HepG2 (cell line): ENCODE measurements at regions not wholly inside any gene's neighbourhood (a gene's known extent, or its start where the extent isn't known, plus 50 kb on each side); places are given as distances from the start of the nearest gene placed in this dataset.
A peak's percentile ranks its signal among the peaks of the same experiment; 100 is the strongest.

Experiments used
- ATAC-seq: fragments of 200-7000 bp; cut with Tn5 transposase; 3 replicates; pipeline ENCODE4 v1.9.1; 2020; ENCODE audit warnings: mild to moderate bottlenecking, moderate library complexity
- BruUV-seq: library from RNA; stranded (reverse); fragments of 400-500 nt; replicated peaks from 2 replicates; lab custom pipeline; 2021; lab: Mats Ljungman, UMichigan
- CTCF ChIA-PET: fragments of 300-600 bp; formaldehyde crosslinking; extraction: SDS; loops from one replicate; lab custom pipeline; 2021; ENCODE audit warnings: low total read pairs, inconsistent platforms, low intra/inter-chr PET ratio; lab: Yijun Ruan, JAX
- POLR2A ChIA-PET: fragments of 350-600 bp; sonication (Branson Sonifier 250); formaldehyde crosslinking; loops from one replicate; lab custom pipeline; 2020; ENCODE audit warnings: antibody characterized with exemption, inconsistent platforms; lab: Yijun Ruan, JAX
- DNase-seq: peaks from one replicate; pipeline ENCODE4 v3.0.0-alpha.2; 2015; ENCODE audit warnings: low spot score
- FAIRE-seq: peaks from 3 replicates; lab custom pipeline; 2011; peaks lifted over from hg19 to GRCh38; lab: Jason Lieb, UNC
- H2AFZ ChIP-seq: one replicate; pipeline ENCODE4 v1.6.1; 2011; ENCODE audit warnings: low read length, inconsistent platforms
- H3K27ac ChIP-seq: fragments of 300-600 bp; 3 replicates; pipeline ENCODE4 v1.8.0; 2011; ENCODE audit warnings: mixed run types, mild to moderate bottlenecking, mixed read lengths, low read length, inconsistent platforms; ENCODE audit not compliant: insufficient read depth; ENCODE audit errors: extremely low read length
- H3K27me3 ChIP-seq, 2 experiments: fragments of 200-600 bp in 1 of 2; 2 replicates in 1 of 2; 3 replicates in 1 of 2; pipeline versions ENCODE4 v1.6.0 to v1.8.0; 2011; ENCODE audit warnings: low read length in 2 of 2, mild to moderate bottlenecking in 2 of 2, moderate library complexity in 2 of 2, inconsistent platforms in 1 of 2; ENCODE audit not compliant: insufficient read depth in 2 of 2, control insufficient read depth in 1 of 2
- H3K36me3 ChIP-seq, 2 experiments: fragments of 200-600 bp in 1 of 2; replicated peaks in 1 of 2; 2 replicates in 1 of 2; 3 replicates in 1 of 2; pipeline versions ENCODE4 v1.5.1 to v1.8.0; 2011; ENCODE audit warnings: low read length in 2 of 2, inconsistent platforms in 1 of 2; ENCODE audit not compliant: insufficient read depth in 2 of 2, control insufficient read depth in 1 of 2
- H3K4me1 ChIP-seq: 2 replicates; pipeline ENCODE4 v1.5.1; 2012; ENCODE audit warnings: low read length, inconsistent platforms; ENCODE audit not compliant: insufficient read depth
- H3K4me2 ChIP-seq: 2 replicates; pipeline ENCODE4 v1.6.0; 2011; ENCODE audit warnings: low read depth, low read length, inconsistent platforms
- H3K4me3 ChIP-seq, 3 experiments: fragments of 200-600 bp in 1 of 3; sonication (generic), shearing (Covaris generic) in 1 of 3; replicated peaks in 1 of 3; 2 replicates each; pipeline ENCODE4 v1.5.1; 2011 to 2016; ENCODE audit warnings: low read length in 3 of 3, inconsistent platforms in 2 of 3, low read depth in 2 of 3, mild to moderate bottlenecking in 2 of 3, control low read depth in 1 of 3, mixed read lengths in 1 of 3; ENCODE audit not compliant: insufficient read depth in 1 of 3
- H3K79me2 ChIP-seq: one replicate; pipeline ENCODE4 v1.6.1; 2011; ENCODE audit warnings: low read length, inconsistent platforms; ENCODE audit not compliant: insufficient read depth
- H3K9ac ChIP-seq: 2 replicates; pipeline ENCODE4 v1.6.0; 2011; ENCODE audit warnings: mild to moderate bottlenecking, low read depth, low read length, inconsistent platforms; ENCODE audit not compliant: insufficient read depth
- H3K9me3 ChIP-seq: 2 replicates; pipeline ENCODE4 v1.5.1; 2012; ENCODE audit warnings: mild to moderate bottlenecking, low read length
- H4K20me1 ChIP-seq: 2 replicates; pipeline ENCODE4 v1.6.0; 2011; ENCODE audit warnings: inconsistent platforms, mild to moderate bottlenecking, low read length, moderate library complexity; ENCODE audit not compliant: insufficient read depth
- DDIT3 ChIP-seq: sonication (generic); formaldehyde crosslinking; IDR thresholded peaks from 2 replicates; pipeline ENCODE4 v1.4.0; 2020; ENCODE audit warnings: mild to moderate bottlenecking, missing genetic modification reagents
- IRF1 ChIP-seq: sonication (generic); formaldehyde crosslinking; IDR thresholded peaks from 2 replicates; pipeline ENCODE4 v1.4.0; 2020; ENCODE audit warnings: low read depth, mild to moderate bottlenecking, missing genetic modification reagents
- MAFF ChIP-seq: IDR thresholded peaks from 2 replicates; pipeline ENCODE4 v1.6.1; 2011; ENCODE audit warnings: low read depth, low read length, improper control_type of control experiment
- MAFK ChIP-seq, 2 experiments: IDR thresholded peaks in 1 of 2; conservative IDR thresholded peaks in 1 of 2; 2 replicates each; pipeline ENCODE4 v1.6.1; 2011; ENCODE audit warnings: improper control_type of control experiment in 2 of 2, low read length in 2 of 2
- MIER2 ChIP-seq: IDR thresholded peaks from 2 replicates; pipeline ENCODE4 v1.6.1; 2016; ENCODE audit warnings: missing biosample characterization, missing genetic modification reagents
- MNT ChIP-seq: fragments of 450-650 bp; IDR thresholded peaks from 2 replicates; pipeline ENCODE4 v1.6.1; 2016
- NRL ChIP-seq: sonication (generic); formaldehyde crosslinking; IDR thresholded peaks from 2 replicates; pipeline ENCODE4 v1.5.0; 2020; ENCODE audit warnings: missing genetic modification reagents, mild to moderate bottlenecking, moderate library complexity, borderline replicate concordance
- SAP130 ChIP-seq: IDR thresholded peaks from 2 replicates; pipeline ENCODE4 v1.6.1; 2016; ENCODE audit warnings: low read depth
- SMARCE1 ChIP-seq: fragments of 450-650 bp; IDR thresholded peaks from 2 replicates; pipeline ENCODE4 v1.6.1; 2017; ENCODE audit warnings: borderline replicate concordance
- WGBS: methylation state at CpG from one replicate; pipeline ENCODE4 v1.1.6; 2017; ENCODE audit warnings: low lambda C conversion rate; 5-methylcytosine and 5-hydroxymethylcytosine counted together
- in situ Hi-C: cut with HindIII; loops from 2 replicates; pipeline ENCODE4 v1.10.0; 2017; ENCODE audit warnings: low pct_unique_long_range_greater_than_20kb; ENCODE audit not compliant: extremely low pct_ligation_motif_present
- intact Hi-C: fragments of 100-400 bp; cut with micrococcal nuclease; formaldehyde crosslinking; loops from one replicate; pipeline ENCODE4 v1.10.0; 2022; ENCODE audit not compliant: unreplicated experiment

GRCh38 chr7:26511866-26512265 is 220.2 kb downstream of the SNX10 start:
- Histone ChIP-seq H3K27ac (no peak overlapping the region), H2AFZ (no peak overlapping the region), H3K9me3 (no peaks in the 10 kb centered on the region), H3K4me1 (no peaks in the 10 kb centered on the region), H3K36me3 (no peaks in the 10 kb centered on the region), H3K9ac (no peak overlapping the region), H3K4me2 (no peak overlapping the region), H3K27me3 (peaks cover 2 to 36% of the 10 kb centered on the region in 2 experiments; a peak in 4 of 5 replicates), H4K20me1 (no peaks in the 10 kb centered on the region), H3K79me2 (no peaks in the 10 kb centered on the region), H3K4me3 (no peak overlapping the region)
- ChIA-PET CTCF (no interaction called here), POLR2A (no interaction called here)
- DNase-seq (no peak), ATAC-seq (no peak), FAIRE-seq (no peak)
- in situ Hi-C loops (loop anchor here (25.0 kb wide), 1 partner anchor 250 kb away; no protein-coding TSS in a partner anchor), intact Hi-C loops (no loop called here)
- WGBS = 1% methylated on average over 6 of the region's 6 CpGs
- TF ChIP-seq MAFK (conservative IDR thresholded peaks at IDR 0.05 in 1 of 2, IDR thresholded peaks at IDR 0.05 in 1 of 2; ENCODE audit: low read length in 2 of 2) (peak in 1 of 2 experiments; percentile 18; a peak in 1 of 4 replicates), MAFF (0 out of 2 replicates have a peak, but pooled peaks have one; percentile 6), SMARCE1 (no peak), MIER2 (CRISPR knock-in tag) (no peak), NRL (CRISPR knock-in tag) (no peak)
- BruUV-seq = no TSS peak

- in situ Hi-C loops = loop anchor here (25.0 kb wide), 1 partner anchor 250 kb away; no protein-coding TSS in a partner anchor
- no peak overlapping the region for H2AFZ ChIP-seq
- no peak for DNase-seq
- H3K4me3 ChIP-seq = no peak overlapping the region
- no peaks in the 10 kb centered on the region for H4K20me1 ChIP-seq
- POLR2A ChIA-PET = no interaction called here
- no peak for TF ChIP-seq DDIT3 (CRISPR knock-in tag)
- TF ChIP-seq SAP130 = no peak
- TF ChIP-seq IRF1 (CRISPR knock-in tag) = no peak
- no peak for TF ChIP-seq MNT
- TF ChIP-seq, all 625 proteins: peak for 0
- BruUV-seq = no TSS peak
- Histone ChIP-seq H3K9ac (no peak overlapping the region), H3K4me1 (no peaks in the 10 kb centered on the region), H3K36me3 (no peaks in the 10 kb centered on the region), H3K27me3 (peaks cover 2 to 36% of the 10 kb centered on the region in 2 experiments; a peak in 4 of 5 replicates), H3K79me2 (no peaks in the 10 kb centered on the region), H3K27ac (no peak overlapping the region), H3K9me3 (no peaks in the 10 kb centered on the region), H3K4me2 (no peak overlapping the region)
- WGBS = 40% methylated on average over 3 of the region's 3 CpGs
- FAIRE-seq = no peak
- intact Hi-C loops = no loop called here
- no peak for ATAC-seq
- CTCF ChIA-PET = no interaction called here
These were observed 221.1 kb downstream of the SNX10 start for GRCh38 chr7:26512737-26513136.
